ENCODE measurements at regions not wholly inside any gene's neighbourhood (a gene's known extent, or its start where the extent isn't known, plus 50 kb on each side); places are given as distances from the start of the nearest gene placed in this dataset.
"Not testable (repeated sequence)": the region's sequence is repeated elsewhere in the genome, so short reads cannot be mapped to it uniquely, and the experiment has no call there.

DNA sequence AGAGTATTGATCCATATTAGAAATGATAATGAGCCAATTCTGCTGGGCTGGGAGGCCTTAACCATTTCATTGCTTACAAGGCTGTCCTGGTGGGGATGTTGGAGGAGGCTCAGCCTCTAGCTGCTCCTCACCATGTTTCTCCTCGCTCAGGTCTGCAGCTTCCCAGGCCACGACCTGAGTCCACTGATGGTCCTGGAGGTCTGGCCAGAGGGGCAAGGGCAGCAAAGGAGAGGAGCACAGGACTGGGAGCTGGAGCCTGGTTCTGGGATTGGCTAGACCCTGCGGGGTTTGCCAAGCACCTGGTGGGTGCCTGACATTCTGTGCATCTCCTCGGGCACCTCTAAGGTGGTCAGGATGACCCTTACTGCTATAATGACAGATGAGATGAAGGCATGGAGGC, 92.6 kb downstream of the KIF26A start:
- no peak for TF ChIP-seq CTCF (conservative IDR thresholded peaks at IDR 0.05; ENCODE audit: low read depth, low read length)
- H3K4me3 ChIP-seq (ENCODE audit: low read depth, low read length): no peak overlapping the region
- DNase-seq (ENCODE audit: low read depth): no peak

DNA sequence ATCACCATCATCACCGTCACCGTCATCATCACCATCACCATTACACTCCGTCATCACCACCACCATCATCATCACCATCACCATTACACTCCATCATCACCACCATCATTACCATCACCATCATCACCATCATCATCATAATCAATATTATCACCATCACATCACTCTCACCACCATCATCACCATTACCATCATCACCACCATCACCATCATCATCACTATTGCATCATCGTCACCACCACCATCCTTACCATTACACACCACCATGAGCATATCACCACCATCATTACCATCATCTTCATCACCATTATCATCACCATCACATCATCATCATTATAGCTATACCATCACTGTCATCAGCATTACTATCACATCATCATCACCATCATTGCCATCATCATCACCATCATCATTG, 93.7 kb downstream of the KIF26A start:
- no peak for DNase-seq (ENCODE audit: low read depth)
- no peak for TF ChIP-seq CTCF (conservative IDR thresholded peaks at IDR 0.05; ENCODE audit: low read depth, low read length)
- H3K4me3 ChIP-seq (ENCODE audit: low read depth, low read length): no peak overlapping the region

DNA sequence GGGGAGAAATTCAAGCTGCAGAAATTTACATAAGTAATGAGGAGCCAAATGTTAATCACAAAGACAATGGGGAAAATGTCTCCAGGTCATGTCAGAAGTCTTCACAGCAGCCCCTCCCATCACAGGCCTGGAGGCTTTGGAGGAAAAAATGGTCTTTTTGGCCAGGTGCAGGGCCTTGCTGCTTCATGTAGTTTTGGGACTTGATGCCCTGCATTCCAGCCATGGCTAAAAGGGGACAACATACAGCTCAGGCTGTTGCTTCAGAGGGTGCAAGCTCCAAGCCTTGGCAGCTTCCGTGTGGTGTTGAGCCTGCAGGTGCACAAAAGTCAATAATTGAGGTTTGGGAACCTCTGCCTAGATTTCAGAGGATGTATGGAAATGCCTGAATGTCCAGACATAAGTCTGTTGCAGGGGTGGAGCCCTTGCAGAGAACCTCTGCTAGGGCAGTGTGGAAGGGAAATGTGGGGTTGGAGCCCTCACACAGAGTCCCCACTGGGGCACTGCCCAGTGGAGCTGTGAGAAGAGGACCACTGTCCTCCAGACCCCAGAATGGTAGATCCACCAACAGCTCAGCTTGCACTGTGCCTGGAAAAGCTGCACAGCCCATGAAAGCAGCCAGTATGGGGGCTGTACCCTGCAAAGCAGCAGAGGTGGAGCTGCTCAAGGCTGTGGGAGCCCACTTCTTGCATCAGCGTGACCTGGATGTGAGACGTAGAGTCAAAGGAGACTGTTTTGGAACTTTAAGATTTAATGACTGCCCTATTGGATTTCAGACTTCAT, 95.8 kb downstream of the KIF26A start:
- not testable (repeated sequence) for H3K4me3 ChIP-seq (ENCODE audit: low read depth, low read length); DNase-seq (ENCODE audit: low read depth)

GRCh38 chr14:104235686-104236085, 97.3 kb downstream of the KIF26A start:
- no peak for TF ChIP-seq CTCF (conservative IDR thresholded peaks at IDR 0.05; ENCODE audit: low read depth, low read length)
- DNase-seq (ENCODE audit: low read depth): no peak
- no peak overlapping the region for H3K4me3 ChIP-seq (ENCODE audit: low read depth, low read length)

DNA sequence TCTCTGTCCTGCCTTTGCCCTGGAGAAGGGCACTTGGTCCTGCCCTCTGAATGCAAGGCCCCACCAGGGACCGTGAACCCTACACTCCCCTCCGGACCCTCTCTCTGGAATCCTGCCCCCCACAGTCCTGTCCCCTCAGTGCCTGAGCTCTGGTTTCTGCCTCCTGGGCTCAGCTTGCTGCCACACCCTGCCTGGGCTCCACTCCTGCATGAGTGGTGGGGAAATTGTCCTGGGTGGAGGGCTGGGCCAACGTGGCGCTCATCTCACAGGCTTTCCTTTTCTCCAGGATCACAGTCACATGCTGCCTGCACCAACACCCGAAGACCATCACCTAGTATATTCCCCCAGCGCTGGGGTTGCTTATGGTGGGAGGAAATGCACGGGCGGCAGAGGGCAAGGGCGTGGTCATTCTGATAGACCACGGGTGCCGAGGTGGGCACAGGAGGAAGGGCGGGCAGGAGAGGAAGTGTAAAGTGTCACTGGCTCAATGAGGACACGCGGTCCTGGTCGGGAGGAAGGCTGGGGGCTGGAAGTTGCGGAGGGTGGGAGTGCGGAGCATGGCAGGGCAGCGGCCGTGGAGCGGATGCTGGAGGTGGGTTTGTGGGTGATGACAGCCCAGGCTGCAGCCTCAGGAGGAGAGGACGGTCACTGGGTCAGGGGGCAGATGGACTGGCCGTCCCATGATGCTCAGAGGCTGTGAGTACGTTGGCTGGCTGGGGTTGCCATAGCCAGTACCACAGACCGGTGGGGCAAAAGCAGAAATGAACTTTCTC, 99.5 kb downstream of the KIF26A start:
- no peak overlapping the region for H3K4me3 ChIP-seq (ENCODE audit: low read depth, low read length)
- no peak for DNase-seq (ENCODE audit: low read depth)
- no peak for TF ChIP-seq CTCF (conservative IDR thresholded peaks at IDR 0.05; ENCODE audit: low read depth, low read length)

DNA sequence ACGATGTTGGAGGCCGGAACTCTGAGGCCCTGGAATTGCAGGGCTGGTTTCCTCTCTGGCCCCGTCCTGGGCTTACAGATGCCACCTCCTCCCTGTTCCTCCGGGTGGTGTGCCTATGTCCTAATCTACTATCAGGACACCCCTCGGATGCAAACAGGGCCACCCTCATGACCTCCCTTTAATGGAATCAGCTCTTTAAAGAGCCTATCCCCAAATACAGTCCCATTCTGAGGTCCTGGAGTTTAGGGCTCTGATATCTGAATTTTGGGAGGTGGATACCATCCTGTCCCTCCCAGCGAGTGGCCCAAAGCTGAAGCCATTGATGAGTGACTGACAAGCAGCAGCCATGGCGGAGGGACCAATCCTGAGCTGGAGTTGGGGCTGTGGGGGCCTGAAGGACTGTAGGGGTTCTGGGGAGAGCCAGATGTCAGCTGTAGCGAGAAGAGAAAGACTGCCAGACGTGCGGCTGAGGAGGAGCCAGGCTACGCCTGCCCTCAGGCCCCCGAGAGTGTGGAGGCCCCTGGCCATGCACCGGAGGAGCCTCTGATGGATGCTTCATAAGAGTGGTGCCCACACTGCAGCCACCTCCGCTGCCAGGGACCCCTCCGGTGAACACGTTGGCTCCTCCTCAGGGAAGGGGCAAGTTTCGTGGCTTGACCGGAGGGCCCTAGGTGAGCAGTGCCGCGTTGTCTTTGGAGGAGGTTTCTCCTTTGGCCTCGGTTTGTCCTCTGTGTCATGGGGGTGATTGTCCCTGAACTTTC, 100.2 kb downstream of the KIF26A start:
- DNase-seq (ENCODE audit: low read depth): no peak
- TF ChIP-seq CTCF (conservative IDR thresholded peaks at IDR 0.05; ENCODE audit: low read depth, low read length): no peak
- H3K4me3 ChIP-seq (ENCODE audit: low read depth, low read length): no peak overlapping the region

DNA sequence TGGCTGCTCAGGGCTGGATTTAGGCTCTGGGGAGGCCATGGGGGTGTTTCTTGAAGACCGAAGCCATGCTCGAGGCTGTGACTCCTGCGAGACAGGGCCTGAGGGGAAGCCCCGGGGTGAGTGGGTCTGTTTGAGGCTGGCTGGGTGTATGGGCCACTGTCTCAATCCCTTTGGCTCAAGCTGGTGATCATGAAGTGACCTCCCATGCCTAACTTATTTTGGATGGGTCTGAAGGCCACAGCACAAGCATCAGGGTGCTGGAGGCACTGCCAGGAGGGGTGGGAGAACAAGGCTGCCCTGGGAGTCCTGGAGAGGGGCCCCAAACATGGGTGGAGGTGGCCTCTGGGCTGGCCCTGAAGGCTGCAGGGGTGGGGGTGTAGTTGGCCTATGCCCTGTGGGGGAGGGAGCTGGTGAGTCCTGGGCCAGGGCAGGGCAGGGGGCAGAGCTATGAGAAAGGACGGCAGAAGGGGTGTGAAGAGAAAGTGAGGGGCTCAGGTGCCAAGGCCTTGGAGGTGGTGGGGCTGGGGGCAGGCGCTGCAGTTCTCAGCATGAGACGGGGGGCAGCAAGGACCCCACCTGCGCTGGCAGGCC, 100.9 kb downstream of the KIF26A start:
- no peak for DNase-seq (ENCODE audit: low read depth)
- TF ChIP-seq CTCF (conservative IDR thresholded peaks at IDR 0.05; ENCODE audit: low read depth, low read length): no peak
- no peak overlapping the region for H3K4me3 ChIP-seq (ENCODE audit: low read depth, low read length)

Measured in epithelial cell of proximal tubule (primary cell).